GM12891 (cell line): ENCODE measurements at regions not wholly inside any gene's neighbourhood (a gene's known extent, or its start where the extent isn't known, plus 50 kb on each side); places are given as distances from the start of the nearest gene placed in this dataset.

Experiments
- DNase-seq: peaks from one replicate; pipeline ENCODE4 v3.0.0; 2011; ENCODE audit warnings: low spot score; ENCODE audit not compliant: insufficient read length
- FAIRE-seq: peaks from 2 replicates; lab custom pipeline; 2011; peaks lifted over from hg19 to GRCh38; lab: Jason Lieb, UNC
- PAX5 ChIP-seq: IDR thresholded peaks from 2 replicates; pipeline ENCODE4 v1.6.1; 2011; ENCODE audit warnings: low read length, moderate library complexity, mild to moderate bottlenecking; ENCODE audit not compliant: insufficient read depth, severe bottlenecking
- POLR2A ChIP-seq: IDR thresholded peaks from 2 replicates; pipeline ENCODE4 v1.6.1; 2011; ENCODE audit warnings: low read depth, low read length, control low read depth
- POLR2AphosphoS5 ChIP-seq: IDR thresholded peaks from 2 replicates; pipeline ENCODE4 v1.6.1; 2011; ENCODE audit warnings: low read depth, low read length, control low read depth
- POU2F2 ChIP-seq: IDR thresholded peaks from 2 replicates; pipeline ENCODE4 v1.6.1; 2011; ENCODE audit warnings: low read depth, mild to moderate bottlenecking, control low read depth, low read length, moderate library complexity
- SPI1 ChIP-seq: IDR thresholded peaks from 2 replicates; pipeline ENCODE4 v1.6.1; 2011; ENCODE audit warnings: low read depth, low read length, control low read depth
- TAF1 ChIP-seq: IDR thresholded peaks from 2 replicates; pipeline ENCODE4 v1.6.1; 2011; ENCODE audit warnings: low read depth, low read length, control low read depth

DNA sequence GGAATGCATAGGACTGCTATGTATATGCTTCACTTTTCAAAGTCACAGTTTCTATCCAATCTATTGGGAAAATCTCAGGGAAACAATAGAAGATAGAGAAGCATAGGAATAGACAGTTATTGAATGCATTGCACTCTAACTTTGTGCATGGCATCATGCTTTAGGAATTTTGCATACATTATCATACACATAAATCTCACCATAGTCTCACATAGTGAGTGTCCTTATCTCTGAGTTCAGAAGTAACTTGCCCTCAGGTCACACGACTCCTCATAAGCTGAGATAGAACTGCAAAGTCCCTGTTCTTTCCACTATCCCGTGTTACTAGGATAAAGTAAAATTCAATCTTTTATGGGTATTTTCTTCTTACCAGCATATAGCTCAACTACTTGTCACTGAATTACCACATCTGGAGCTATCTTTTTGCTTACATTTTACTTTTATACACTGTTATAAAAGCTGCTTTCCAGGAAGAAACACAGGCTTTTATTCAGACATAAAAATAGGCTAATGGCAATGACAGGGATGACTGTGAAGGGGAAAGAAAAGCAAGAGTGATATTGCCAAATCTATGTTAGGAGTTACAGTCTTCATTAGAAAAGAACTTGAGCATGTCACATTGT, 666.9 kb downstream of the XIRP2 start:
- no peak for TF ChIP-seq POU2F2
- FAIRE-seq (no peak), DNase-seq (no peak)

DNA sequence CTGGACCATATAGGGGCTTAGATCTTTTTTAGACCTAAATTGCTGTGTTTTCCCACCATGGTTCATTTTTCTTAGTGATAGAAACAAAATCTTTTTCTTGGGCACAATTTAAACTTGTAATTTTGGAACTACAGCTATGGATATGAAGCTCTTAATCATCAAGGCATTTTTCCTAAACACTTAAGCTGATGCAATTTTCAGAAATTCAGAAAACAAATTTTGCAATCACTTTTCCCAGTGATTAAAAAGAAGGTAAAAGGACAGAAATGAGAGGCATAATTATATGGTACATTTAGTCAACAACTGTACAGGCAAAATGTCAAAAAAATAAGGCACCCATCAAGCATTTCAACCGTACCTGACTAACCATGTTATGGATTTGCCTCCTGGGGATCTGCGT, 665.4 kb downstream of the XIRP2 start:
- FAIRE-seq, result no peak
- no peak for DNase-seq
- no peak for TF ChIP-seq TAF1
- no peak for TF ChIP-seq PAX5
- TF ChIP-seq POLR2A, result no peak
- TF ChIP-seq POLR2AphosphoS5, result no peak
- no peak for TF ChIP-seq SPI1
- no peak for TF ChIP-seq POU2F2

DNA sequence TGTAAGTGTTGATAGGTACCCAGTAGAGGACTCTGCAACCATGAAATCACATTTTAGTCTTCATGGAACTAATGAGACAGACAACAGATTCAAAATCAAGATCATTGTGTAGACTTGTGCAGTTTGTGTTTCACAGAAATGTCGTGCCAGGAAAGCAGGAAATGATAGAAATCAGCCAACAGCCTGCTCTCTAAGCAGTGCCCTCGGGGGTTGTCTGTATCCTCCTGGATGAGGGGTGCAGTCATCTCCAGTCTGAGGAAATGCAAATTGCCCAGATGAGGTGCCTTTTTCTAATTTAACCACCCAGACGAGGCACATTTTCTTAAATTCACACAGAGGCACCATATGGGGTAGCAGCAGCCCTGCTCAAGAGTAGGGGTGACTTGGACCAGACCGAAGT, 663.1 kb downstream of the XIRP2 start:
- FAIRE-seq, result no peak
- TF ChIP-seq POLR2A (no peak), SPI1 (no peak), POLR2AphosphoS5 (no peak), PAX5 (no peak), TAF1 (no peak), POU2F2 (no peak)
- no peak for DNase-seq

GRCh38 chr2:167550448-167550847, 662.2 kb downstream of the XIRP2 start:
- FAIRE-seq (no peak), DNase-seq (no peak)
- TF ChIP-seq POLR2A (no peak), PAX5 (no peak), SPI1 (no peak), POU2F2 (no peak), TAF1 (no peak), POLR2AphosphoS5 (no peak)

GRCh38 chr2:167548396-167548795, 660.1 kb downstream of the XIRP2 start:
- TF ChIP-seq POU2F2 (no peak), TAF1 (no peak), SPI1 (no peak), PAX5 (no peak), POLR2A (no peak), POLR2AphosphoS5 (no peak)
- no peak for FAIRE-seq

GRCh38 chr2:167544602-167545001, 656.3 kb downstream of the XIRP2 start:
- no peak for TF ChIP-seq TAF1
- no peak for TF ChIP-seq POLR2AphosphoS5
- FAIRE-seq (no peak), DNase-seq (no peak)

More at GRCh38 chr2:167548396-167548795, 660.1 kb downstream of the XIRP2 start:
- no peak for DNase-seq

GRCh38 chr2:167543721-167544120, 655.4 kb downstream of the XIRP2 start:
- DNase-seq (no peak), FAIRE-seq (no peak)
- TF ChIP-seq POLR2AphosphoS5, result no peak
- no peak for TF ChIP-seq POLR2A
- no peak for TF ChIP-seq SPI1
- no peak for TF ChIP-seq PAX5
- no peak for TF ChIP-seq POU2F2
- no peak for TF ChIP-seq TAF1

- FAIRE-seq, result no peak
- DNase-seq, result no peak
- TF ChIP-seq POU2F2, result no peak
- no peak for TF ChIP-seq POLR2AphosphoS5
- TF ChIP-seq PAX5, result no peak
- no peak for TF ChIP-seq POLR2A
- TF ChIP-seq TAF1, result no peak
- no peak for TF ChIP-seq SPI1
Measured at GRCh38 chr2:167537743-167538142, 649.5 kb downstream of the XIRP2 start.

DNA sequence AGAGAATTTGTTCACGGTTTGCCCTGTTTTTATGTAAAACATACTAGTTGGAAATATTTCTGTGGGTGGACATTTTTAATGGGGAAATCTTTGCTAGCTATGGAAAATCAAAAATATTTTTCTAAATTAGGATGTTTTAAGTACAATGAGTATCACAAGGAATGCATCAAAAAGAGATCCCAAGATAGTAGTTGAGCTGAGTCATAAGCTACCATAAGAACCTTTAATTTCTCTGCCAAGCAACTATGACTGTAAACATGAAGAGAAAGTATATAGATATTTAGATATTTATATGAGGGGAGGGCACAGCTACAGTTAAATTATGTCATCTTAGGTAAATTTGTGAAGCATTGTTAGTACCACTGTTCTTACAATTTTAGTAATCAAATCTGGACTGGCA, 646.2 kb downstream of the XIRP2 start:
- DNase-seq, result no peak
- no peak for FAIRE-seq
- no peak for TF ChIP-seq PAX5
- no peak for TF ChIP-seq SPI1

GRCh38 chr2:167524786-167525185, 636.5 kb downstream of the XIRP2 start:
- no peak for TF ChIP-seq POLR2AphosphoS5
- DNase-seq, result no peak
- FAIRE-seq, result no peak
